HG03175 (cell line): ENCODE measurements at regions not wholly inside any gene's neighbourhood (a gene's known extent, or its start where the extent isn't known, plus 50 kb on each side); places are given as distances from the start of the nearest gene placed in this dataset.
A peak's percentile ranks its signal among the peaks of the same experiment; 100 is the strongest.
"Not testable (repeated sequence)": the region's sequence is repeated elsewhere in the genome, so short reads cannot be mapped to it uniquely, and the experiment has no call there.

Source experiments
- ATAC-seq: cut with Tn5 transposase; IDR thresholded peaks from one replicate; pipeline ENCODE4 v1.9.1; 2021; ENCODE audit warnings: mild to moderate bottlenecking, moderate library complexity; ENCODE audit not compliant: unreplicated experiment

DNA sequence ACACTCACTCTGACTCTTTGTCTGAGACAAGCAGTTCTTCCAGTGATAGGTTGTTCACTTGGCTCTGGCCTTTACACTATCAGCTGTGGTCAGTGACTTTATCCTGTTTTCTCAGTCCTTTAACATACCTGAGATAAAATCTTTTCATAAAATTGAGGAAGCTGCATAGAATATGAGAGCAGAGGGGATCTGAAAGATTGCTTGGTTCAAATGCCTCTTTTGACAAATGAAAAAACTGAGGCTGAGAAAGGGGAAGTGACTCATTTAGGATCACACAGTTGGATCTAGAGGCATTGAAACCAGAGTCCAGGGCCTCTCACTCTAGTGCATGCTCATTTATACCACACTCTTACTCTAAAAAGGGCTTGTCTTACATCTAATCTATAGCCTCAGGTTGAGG is 277.0 kb upstream of the TBX18 start:
- ATAC-seq, result peak; percentile 80

DNA sequence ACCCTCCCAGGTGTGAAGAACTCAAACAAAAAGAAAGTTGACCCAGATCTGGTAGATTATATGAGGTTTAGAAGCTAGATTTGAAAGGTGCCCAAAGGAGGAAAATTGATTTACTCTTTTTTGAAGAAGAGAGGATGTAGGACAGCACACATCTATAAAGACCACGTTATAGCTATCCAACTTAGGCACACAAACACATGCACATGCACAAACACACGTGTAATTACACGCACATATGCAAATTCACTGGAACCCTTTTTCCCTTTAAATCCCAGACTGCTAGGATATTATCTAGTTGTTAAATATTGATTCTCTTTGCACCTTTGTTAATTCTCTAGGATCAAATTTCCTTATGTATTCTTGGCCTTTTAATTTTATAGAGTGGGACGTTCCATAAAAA is 272.8 kb upstream of the TBX18 start:
- no peak for ATAC-seq

DNA sequence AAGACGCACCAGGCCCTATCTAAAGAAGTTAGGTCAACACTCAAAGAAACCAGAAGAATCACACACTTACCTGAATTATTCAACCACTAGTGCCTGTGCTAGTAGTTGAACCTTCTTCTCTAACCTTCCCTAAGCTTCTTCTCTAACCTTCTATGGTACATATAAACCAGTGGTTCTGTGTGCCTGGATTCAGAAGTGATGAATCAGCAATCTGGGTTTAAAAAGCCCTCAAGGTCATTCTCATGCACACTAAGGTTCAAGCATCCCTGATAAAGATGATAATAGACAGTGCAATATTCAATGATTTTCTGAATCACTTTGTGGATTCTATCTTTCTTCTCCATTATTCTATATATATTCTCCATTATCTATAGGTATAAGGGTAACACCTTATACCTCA is 271.4 kb upstream of the TBX18 start:
- ATAC-seq, result no peak

DNA sequence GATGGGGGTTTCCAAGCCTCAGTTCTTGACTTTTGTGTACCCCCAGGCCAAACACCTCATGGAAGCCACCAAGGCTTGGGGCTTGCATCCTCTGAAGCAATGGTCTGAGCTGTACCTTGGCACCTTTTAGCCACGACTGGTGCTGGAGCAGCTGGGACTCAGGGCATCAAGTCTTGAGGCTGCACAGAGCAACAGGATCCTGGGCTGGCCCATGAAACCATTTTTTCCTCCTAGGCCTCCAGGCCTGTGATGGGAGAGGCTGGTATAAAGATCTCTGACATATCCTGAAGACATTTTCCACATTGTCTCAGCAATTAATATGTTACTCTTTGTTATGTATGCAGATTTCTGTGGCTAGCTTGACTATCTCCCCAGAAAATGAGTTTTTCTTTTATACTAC is 269.1 kb upstream of the TBX18 start:
- no peak for ATAC-seq

DNA sequence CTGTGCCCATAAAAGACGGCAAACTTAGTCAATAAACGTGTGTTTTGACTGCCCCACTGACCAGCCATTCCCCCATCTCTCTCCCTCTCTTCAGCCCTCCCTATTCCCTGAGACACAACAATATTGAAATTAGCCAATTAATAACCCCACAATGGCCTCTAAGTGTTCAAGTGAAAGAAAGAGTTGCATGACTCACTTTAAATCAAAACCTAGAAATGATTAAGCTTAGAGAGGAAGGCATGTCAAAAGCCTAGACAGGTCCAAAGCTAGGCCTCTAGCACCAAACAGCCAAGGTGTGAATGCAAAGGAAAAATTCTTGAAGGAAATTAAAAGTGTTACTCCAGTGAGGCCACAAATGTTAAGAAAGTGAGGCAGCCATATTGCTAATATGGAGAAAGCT is 261.6 kb upstream of the TBX18 start:
- ATAC-seq, result no peak

DNA sequence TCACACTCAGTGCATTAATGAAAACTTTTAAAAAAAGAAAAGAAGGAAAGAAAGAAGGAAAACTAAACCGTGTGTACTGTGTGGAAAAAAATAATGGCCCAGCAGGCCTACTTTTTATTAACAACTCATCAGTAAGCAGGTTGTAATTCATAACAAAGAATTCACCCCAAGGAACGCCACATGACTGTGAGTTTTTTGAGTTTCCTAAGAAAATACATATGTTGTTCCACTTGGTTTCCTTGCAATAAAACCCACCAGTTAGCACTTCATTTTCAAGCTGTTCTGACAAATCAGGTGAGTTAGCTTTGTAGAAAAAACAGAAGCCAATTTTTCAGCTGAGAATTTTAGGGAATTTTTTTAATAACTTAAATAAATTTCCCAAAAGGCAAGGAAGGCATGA is 259.3 kb upstream of the TBX18 start:
- ATAC-seq, result no peak

DNA sequence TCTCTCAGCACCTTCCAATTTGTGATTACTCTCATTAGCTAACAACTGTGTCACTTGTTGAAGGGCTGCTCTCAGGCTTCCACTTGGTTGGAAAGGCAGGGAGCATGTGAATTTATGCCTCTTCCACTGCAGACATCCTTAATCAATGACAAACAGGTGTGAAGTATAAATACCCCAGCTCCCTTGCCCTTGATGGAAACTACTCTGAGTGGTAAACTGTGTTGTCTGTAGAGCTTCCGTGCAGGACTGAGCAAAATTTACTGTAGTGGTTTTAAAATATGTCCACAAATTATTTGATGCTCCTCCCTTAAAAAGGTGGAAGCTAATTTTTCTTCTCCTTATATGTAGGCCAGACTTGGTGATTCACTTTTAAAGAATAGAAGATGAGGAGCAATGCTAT is 253.0 kb upstream of the TBX18 start:
- no peak for ATAC-seq

DNA sequence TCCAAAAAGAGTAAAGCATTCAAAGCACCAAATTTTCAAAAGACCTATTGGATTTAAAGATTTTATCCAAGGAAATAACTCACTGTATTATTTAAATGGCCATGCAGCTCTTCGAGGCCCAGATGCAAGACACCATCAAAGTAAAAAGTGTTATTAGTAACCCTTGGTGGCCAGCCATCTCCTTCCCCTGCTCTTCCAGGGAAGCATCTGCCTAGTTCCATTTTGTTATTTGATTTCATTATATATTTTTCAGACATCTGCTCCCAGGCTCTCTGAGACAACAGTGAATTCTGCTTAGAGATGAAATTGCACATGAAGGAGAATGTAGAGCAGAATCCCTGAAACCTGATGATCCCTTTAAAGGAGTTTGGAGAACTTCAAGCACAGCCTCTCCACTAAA is 252.3 kb upstream of the TBX18 start:
- ATAC-seq, result no peak

DNA sequence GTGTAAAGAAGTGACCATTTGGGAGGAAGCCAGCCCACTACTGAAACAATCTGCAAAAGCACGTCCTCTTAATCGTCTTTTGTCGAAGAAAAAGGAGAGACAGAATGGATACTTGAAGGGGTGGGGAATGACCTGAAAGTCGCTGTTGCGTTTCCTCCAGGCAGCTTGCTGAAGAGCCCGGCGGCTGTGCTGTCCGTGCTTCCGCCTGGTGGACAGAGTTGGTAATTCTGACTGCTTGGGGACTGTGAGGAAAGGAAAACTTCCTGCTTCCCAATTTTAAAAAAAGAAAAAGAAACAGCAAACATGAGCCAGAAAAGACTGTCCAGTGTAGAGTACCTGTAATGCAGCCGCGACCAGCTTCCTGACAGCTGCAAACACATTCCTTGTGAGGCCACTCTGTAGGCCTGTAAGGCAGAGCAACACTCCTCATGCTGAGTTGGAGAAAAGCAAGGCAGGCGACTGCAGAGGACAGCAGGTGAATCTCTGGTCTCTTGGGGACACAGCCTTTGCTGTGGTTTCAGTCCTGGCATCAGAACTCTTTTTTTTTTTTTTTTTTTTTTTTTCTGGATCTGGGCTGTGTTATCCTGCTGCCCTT is 251.1 kb upstream of the TBX18 start:
- peak; percentile 79 for ATAC-seq

DNA sequence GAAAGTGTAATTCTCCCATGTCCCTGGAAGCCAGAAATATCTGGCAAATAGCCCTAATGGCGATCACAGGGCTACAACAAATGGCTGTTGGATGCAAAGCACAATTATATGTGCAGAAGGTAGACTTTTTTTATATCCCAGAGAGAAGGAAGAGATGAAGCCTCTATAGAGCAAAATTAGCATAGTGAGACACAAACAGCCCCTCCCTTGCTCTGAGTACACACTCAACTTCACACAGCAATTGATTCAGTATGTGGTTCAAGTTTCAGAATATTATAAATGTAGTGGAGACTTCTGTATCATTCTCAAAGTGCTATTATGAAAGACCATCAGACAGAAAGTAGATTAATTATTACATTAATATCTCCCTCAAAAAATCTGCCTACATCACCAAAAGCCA is 246.5 kb upstream of the TBX18 start:
- no peak for ATAC-seq

DNA sequence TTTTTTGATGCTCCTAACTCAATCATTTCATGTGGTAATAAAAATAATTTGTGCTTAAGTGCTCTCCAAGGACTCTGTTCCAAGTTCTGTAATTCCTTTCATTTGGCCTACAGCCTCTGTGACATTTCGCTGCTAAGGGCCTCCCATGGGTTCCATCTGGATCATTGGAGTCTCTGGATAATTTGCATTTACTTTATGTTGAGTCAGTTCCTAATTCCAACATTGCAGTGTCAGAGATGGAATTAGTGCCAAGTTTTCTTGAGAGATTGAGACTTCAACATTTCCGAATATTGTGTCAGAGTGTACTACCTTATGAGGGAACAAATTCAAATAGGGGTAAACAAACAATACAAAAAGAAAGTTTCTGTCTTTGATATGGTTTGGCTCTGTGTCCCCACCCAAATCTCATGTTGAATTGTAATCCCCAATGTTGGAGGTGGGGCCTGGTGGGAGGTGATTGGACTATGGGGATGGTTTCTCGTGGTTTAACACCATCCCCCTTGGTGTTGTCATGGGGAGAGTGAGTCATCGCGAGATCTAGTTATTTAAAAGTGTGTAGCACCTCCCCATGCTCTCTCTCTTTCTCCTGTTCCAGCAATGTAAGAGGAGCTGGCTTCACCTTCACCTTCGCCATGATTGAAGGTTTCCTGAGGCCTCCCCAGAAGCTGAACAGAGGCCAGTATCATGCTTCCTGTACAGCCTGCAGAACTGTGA is 244.1 kb upstream of the TBX18 start:
- ATAC-seq, result no peak

DNA sequence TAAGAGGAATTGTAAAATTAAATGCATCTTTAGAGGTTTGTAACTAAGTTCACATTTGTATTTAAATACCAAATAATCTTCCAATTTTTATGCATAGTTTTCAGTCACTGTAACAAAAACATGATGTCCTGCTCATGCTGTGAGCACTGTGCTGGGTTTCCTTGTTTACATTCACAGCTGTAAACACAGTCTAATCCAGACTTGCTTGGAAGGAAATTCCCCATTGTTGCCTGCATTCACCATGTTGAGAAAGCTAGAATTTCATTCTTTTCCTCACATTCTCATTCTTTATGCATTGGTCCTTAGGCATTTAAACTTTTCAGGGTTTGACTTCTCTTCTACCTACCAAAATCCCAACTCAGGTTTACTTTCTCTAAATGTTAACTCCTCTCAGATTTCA is 242.0 kb upstream of the TBX18 start:
- no peak for ATAC-seq

DNA sequence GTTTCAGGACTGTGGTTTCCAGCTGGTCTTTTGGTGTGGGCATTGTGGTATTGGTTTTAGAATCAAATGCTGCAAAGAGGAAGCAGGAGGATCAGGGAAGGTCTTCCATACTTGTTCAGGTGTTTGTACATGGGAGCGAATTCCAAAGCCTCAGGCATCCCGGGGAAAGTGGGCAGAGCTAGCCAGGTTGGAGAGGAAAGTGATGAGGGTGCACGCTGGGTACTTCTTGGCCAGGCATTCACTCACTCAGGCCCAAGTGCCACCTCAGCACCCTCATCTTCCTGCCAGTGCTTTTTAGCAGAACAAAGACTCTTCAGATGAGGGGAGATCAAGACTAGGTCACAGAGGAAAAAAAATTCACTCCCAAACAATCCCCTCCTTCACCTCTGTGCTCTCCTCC is 241.1 kb upstream of the TBX18 start:
- ATAC-seq, result no peak

DNA sequence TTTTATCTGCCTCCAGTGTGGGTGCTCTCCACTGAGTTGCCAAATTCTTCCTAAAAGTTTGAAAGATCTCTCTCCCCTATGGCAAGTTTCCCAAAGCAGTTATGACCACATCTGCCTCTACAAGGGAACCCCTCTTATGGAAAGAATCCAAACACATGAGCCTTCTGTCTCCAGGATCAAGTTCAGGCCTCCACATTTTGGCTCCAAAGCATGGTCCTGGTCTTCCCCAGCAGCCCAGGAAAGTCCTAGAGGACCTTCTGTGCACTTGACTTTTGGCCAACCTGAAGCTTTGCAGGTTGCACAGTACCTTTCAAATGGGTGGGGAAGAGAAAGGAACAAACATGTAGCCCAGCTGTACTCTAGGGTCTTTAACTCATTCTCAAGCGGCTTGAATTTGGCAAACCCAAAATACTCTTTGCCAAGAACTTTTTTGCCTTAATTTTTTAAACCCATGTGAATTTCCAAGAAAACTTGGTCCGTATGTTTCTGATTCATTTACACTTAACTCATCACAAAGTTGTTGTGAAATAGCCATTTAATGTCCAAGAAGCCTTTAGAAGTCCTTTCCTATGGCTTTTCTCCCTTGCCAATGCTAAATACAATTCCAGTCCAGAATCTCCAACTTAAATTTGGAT is 240.1 kb upstream of the TBX18 start:
- no peak for ATAC-seq

DNA sequence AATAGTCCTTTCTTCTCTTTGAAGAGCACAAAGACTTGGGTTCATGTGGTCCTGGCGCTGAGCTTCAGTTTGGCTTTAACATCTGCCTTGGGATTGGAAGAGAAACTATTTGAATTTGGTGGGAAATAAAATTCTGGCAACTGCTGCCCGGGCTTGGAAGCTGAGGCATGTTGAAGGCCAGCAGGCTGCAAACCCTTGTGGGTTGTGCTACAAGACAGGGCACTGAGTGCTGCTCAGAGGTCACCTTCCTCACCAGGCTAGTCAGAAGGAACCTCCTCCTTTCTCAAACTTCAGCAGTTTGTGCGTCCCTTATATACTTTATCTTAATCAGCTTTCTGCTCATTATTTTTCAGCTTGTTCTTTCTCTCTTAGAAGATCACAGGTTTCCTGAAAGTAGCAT is 238.4 kb upstream of the TBX18 start:
- no peak for ATAC-seq

DNA sequence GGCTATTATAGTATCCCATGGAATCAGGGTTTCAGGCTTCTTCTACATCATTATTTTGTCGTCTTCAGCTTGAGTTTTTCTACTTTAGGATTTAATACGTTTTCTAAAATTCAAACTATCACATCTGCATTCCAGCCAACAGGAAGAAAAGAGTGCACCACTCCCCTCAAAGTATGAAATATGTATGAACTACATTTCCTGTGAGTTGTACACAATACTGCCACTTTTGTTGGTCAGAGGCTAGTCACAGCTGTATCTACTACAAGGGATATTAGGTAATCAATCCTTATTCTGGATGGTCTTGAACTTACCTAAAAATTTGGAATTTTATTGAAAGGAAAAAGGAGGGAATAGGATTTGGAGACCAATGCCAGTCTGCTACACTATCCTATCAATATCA is 235.6 kb upstream of the TBX18 start:
- ATAC-seq, result no peak

DNA sequence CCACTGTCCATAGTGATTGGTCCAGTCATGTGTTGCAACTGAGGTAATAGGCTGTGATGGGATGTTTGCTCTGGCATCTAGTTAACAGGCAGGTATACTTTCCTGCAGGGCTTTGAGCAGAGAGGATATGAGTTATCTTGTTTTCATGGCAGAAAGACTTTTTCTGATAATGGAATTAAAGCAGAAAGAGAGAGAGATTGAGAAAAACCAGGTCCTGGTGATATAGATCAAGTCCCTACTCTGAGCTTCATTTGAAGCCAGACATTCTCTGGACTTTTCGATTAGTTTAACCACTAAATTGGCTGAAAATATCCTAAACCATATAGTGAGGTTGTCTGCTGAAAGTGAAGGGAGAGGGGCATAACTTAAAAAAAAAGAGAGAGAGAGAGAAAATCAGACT is 233.8 kb upstream of the TBX18 start:
- no peak for ATAC-seq

DNA sequence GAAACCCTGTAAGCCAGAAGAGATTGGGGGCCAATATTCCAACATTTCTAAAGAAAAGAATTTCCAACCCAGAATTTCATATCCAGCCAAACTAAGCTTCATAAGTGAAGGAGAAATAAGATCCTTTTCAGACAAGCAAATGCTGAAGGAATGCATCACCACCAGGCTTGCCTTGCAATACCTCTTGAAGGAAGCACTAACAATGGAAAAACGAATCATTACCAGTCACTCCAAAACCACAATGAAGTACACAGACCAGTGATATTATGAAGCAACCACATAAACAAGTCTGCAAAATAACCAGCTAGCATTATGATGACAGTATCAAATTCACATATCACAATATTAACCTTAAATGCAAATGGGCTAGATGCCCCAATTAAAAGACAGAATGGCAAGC is 224.4 kb upstream of the TBX18 start:
- not testable (repeated sequence) for ATAC-seq

DNA sequence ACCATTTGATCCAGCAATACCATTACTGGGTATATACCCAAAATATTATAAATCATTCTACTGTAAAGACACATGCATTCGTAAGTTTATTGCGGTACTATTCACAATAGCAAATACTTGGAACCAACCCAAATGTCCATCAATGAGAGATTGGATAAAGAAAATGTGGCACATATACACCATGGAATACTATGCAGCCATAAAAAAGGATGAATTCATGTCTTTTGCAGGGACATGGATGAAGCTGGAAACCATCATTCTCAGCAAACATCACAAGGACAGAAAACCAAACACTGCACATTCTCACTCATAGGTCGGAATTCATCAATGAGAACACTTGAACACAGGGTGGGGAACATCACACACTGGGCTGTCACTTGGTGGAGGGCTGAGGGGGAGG is 221.1 kb upstream of the TBX18 start:
- ATAC-seq, result not testable (repeated sequence)

DNA sequence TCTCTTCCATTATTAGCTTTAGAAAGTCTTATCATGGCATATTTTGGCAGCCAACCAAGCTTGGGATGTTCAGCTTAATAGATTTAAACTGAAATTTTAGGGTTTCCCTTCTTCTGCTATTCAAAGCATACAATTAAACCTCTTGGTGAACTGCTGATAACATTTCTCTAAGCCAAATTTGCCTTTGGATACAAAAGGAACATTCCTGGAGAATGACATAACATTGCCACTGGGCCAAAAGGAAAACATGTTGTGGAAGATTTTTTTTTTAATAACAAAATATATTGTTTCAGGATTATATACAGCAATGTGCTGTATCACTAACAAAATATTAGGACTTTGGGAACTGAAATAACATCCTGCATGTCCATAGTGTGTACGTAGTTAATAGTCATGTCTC is 215.1 kb upstream of the TBX18 start:
- no peak for ATAC-seq

DNA sequence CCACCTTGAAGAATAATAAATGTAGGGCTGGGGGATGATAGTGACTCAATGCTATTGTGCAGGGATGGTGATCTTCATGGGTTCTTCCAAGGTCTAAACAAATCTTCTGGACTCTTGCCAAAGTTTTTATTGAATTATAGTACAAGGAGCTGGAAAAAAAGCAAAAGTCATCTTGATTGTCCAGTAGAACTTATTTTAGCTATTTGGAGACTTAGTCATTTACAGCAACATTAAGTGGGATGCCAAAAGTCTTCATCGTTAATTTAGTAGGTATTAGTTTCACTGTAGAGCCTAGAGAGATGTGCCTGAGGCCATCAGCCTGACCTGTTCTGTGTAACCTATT is 212.9 kb upstream of the TBX18 start:
- ATAC-seq, result no peak

DNA sequence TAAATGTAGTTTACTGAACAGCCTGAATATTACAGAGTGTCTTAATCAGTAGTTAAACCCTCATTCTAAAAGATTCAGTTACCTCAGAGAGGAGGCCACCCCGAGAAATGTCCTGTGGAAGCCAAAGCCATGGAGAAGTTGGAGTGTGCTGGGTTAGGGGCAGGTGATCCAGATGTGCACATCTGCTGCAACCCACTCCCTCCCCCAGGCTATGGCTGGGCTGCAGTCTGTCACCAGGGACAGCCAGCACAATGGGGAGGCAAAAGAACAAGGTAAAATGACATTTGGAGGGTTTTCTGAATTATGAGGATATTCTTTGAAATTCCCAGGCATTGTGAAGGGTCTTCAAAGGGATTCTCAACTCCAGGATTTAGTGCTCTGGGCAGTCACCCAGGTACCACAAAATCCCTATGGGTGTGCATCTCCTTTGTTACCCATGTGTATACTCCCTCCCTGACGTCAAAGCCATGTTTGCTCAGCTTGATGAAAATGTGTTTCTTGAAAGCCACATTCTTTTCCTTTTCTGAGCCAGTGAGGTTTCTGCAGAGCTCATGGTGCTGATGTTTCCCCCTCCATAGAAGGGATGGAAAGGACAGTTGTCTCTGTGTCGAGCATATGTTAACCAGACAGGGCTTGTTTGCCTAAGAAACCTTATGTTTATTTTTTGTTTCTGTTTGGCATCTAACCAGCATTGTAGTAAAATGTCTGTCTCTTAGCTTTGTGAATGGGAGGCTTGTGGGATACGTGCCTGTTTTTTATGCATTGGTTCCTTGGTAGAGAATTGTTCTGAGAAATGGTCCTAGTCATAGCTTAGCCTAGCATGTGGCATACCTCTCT is 212.3 kb upstream of the TBX18 start:
- no peak for ATAC-seq
